ENCODE measurements at regions not wholly inside any gene's neighbourhood (a gene's known extent, or its start where the extent isn't known, plus 50 kb on each side); places are given as distances from the start of the nearest gene placed in this dataset.
"Not testable (repeated sequence)": the region's sequence is repeated elsewhere in the genome, so short reads cannot be mapped to it uniquely, and the experiment has no call there.

- Histone ChIP-seq H3K36me3 (ENCODE audit: control insufficient read depth, insufficient read depth, low read length) (no peaks in the 10 kb centered on the region), H3K9me3 (ENCODE audit: control insufficient read depth, low read length) (no peaks in the 10 kb centered on the region), H3K4me3 (ENCODE audit: extremely low read depth, insufficient read depth, low read length, poor library complexity, severe bottlenecking) (no peak overlapping the region), H3K27ac (ENCODE audit: low read depth, low read length, severe bottlenecking) (no peak overlapping the region), H3K4me1 (ENCODE audit: control insufficient read depth, insufficient read depth, low read length, poor library complexity, severe bottlenecking) (no peaks in the 10 kb centered on the region)
- WGBS, 2 experiments (ENCODE audit: insufficient coverage in 2 of 2): no CpG with 5 or more reads among the region's 1 CpG
These were observed 630.5 kb upstream of the IGFBP7 start for GRCh38 chr4:57740625-57741190.

GRCh38 chr4:57736781-57737180, 626.6 kb upstream of the IGFBP7 start:
- Histone ChIP-seq H3K4me3 (ENCODE audit: extremely low read depth, insufficient read depth, low read length, poor library complexity, severe bottlenecking) (no peak overlapping the region), H3K9me3 (ENCODE audit: control insufficient read depth, low read length) (no peaks in the 10 kb centered on the region), H3K27ac (ENCODE audit: low read depth, low read length, severe bottlenecking) (no peak overlapping the region), H3K36me3 (ENCODE audit: control insufficient read depth, insufficient read depth, low read length) (no peaks in the 10 kb centered on the region), H3K4me1 (ENCODE audit: control insufficient read depth, insufficient read depth, low read length, poor library complexity, severe bottlenecking) (no peaks in the 10 kb centered on the region)
- WGBS, 2 experiments (ENCODE audit: insufficient coverage in 2 of 2): 81 to 95% methylated on average over 2 of the region's 3 CpGs

GRCh38 chr4:57734104-57734670, 624.0 kb upstream of the IGFBP7 start:
- H3K4me3 ChIP-seq (ENCODE audit: extremely low read depth, insufficient read depth, low read length, poor library complexity, severe bottlenecking): no peak overlapping the region
- WGBS, 2 experiments (ENCODE audit: insufficient coverage in 2 of 2): 88 to 93% methylated on average over 4 of the region's 4 CpGs

GRCh38 chr4:57729775-57730570, 619.8 kb upstream of the IGFBP7 start:
- not testable (repeated sequence) for H3K27ac ChIP-seq (ENCODE audit: low read depth, low read length, severe bottlenecking); H3K4me3 ChIP-seq (ENCODE audit: extremely low read depth, insufficient read depth, low read length, poor library complexity, severe bottlenecking); H3K4me1 ChIP-seq (ENCODE audit: control insufficient read depth, insufficient read depth, low read length, poor library complexity, severe bottlenecking); H3K9me3 ChIP-seq (ENCODE audit: control insufficient read depth, low read length); H3K36me3 ChIP-seq (ENCODE audit: control insufficient read depth, insufficient read depth, low read length)
- 84 to 96% methylated on average over 21 to 28 of the region's 33 CpGs for WGBS, 2 experiments (ENCODE audit: insufficient coverage in 2 of 2)

More at GRCh38 chr4:57734104-57734670, 624.0 kb upstream of the IGFBP7 start:
- Histone ChIP-seq H3K4me1 (ENCODE audit: control insufficient read depth, insufficient read depth, low read length, poor library complexity, severe bottlenecking) (no peaks in the 10 kb centered on the region), H3K27ac (ENCODE audit: low read depth, low read length, severe bottlenecking) (no peak overlapping the region), H3K36me3 (ENCODE audit: control insufficient read depth, insufficient read depth, low read length) (no peaks in the 10 kb centered on the region), H3K9me3 (ENCODE audit: control insufficient read depth, low read length) (no peaks in the 10 kb centered on the region)

- no peak overlapping the region for H3K4me3 ChIP-seq (ENCODE audit: extremely low read depth, insufficient read depth, low read length, poor library complexity, severe bottlenecking)
- H3K36me3 ChIP-seq (ENCODE audit: control insufficient read depth, insufficient read depth, low read length): no peaks in the 10 kb centered on the region
- no peaks in the 10 kb centered on the region for H3K9me3 ChIP-seq (ENCODE audit: control insufficient read depth, low read length)
- no peak overlapping the region for H3K27ac ChIP-seq (ENCODE audit: low read depth, low read length, severe bottlenecking)
- no peaks in the 10 kb centered on the region for H3K4me1 ChIP-seq (ENCODE audit: control insufficient read depth, insufficient read depth, low read length, poor library complexity, severe bottlenecking)
- no CpG with 5 or more reads among the region's 2 CpGs for WGBS, 2 experiments (ENCODE audit: insufficient coverage in 2 of 2)
These were observed 616.0 kb upstream of the IGFBP7 start for GRCh38 chr4:57726154-57726553.

GRCh38 chr4:57719456-57719855, 609.3 kb upstream of the IGFBP7 start:
- Histone ChIP-seq H3K36me3 (ENCODE audit: control insufficient read depth, insufficient read depth, low read length) (no peaks in the 10 kb centered on the region), H3K4me3 (ENCODE audit: extremely low read depth, insufficient read depth, low read length, poor library complexity, severe bottlenecking) (no peak overlapping the region)
- 29% methylated on average over 1 of the region's 2 CpGs; no CpG with 5 or more reads in 1 of the 2 experiments for WGBS, 2 experiments (ENCODE audit: insufficient coverage in 2 of 2)

GRCh38 chr4:57714313-57714712, 604.1 kb upstream of the IGFBP7 start:
- not testable (repeated sequence) for H3K4me1 ChIP-seq (ENCODE audit: control insufficient read depth, insufficient read depth, low read length, poor library complexity, severe bottlenecking); H3K36me3 ChIP-seq (ENCODE audit: control insufficient read depth, insufficient read depth, low read length); H3K4me3 ChIP-seq (ENCODE audit: extremely low read depth, insufficient read depth, low read length, poor library complexity, severe bottlenecking); H3K27ac ChIP-seq (ENCODE audit: low read depth, low read length, severe bottlenecking); H3K9me3 ChIP-seq (ENCODE audit: control insufficient read depth, low read length)
- 92 to 95% methylated on average over 7 to 9 of the region's 10 CpGs for WGBS, 2 experiments (ENCODE audit: insufficient coverage in 2 of 2)

More at GRCh38 chr4:57719456-57719855, 609.3 kb upstream of the IGFBP7 start:
- Histone ChIP-seq H3K9me3 (ENCODE audit: control insufficient read depth, low read length) (no peaks in the 10 kb centered on the region), H3K4me1 (ENCODE audit: control insufficient read depth, insufficient read depth, low read length, poor library complexity, severe bottlenecking) (no peaks in the 10 kb centered on the region), H3K27ac (ENCODE audit: low read depth, low read length, severe bottlenecking) (no peak overlapping the region)

- Histone ChIP-seq H3K9me3 (ENCODE audit: control insufficient read depth, low read length) (no peaks in the 10 kb centered on the region), H3K4me1 (ENCODE audit: control insufficient read depth, insufficient read depth, low read length, poor library complexity, severe bottlenecking) (no peaks in the 10 kb centered on the region)
- 90 to 100% methylated on average over 1 to 2 of the region's 2 CpGs for WGBS, 2 experiments (ENCODE audit: insufficient coverage in 2 of 2)
These were observed 599.9 kb upstream of the IGFBP7 start for GRCh38 chr4:57710053-57710452.

GRCh38 chr4:57691370-57691769, 581.2 kb upstream of the IGFBP7 start:
- H3K9me3 ChIP-seq (ENCODE audit: control insufficient read depth, low read length): no peaks in the 10 kb centered on the region
- H3K36me3 ChIP-seq (ENCODE audit: control insufficient read depth, insufficient read depth, low read length): no peaks in the 10 kb centered on the region
- H3K4me3 ChIP-seq (ENCODE audit: extremely low read depth, insufficient read depth, low read length, poor library complexity, severe bottlenecking): no peak overlapping the region
- WGBS, 2 experiments (ENCODE audit: insufficient coverage in 2 of 2): no CpG with 5 or more reads among the region's 1 CpG
- no peaks in the 10 kb centered on the region for H3K4me1 ChIP-seq (ENCODE audit: control insufficient read depth, insufficient read depth, low read length, poor library complexity, severe bottlenecking)
- no peak overlapping the region for H3K27ac ChIP-seq (ENCODE audit: low read depth, low read length, severe bottlenecking)

More at GRCh38 chr4:57710053-57710452, 599.9 kb upstream of the IGFBP7 start:
- no peak overlapping the region for H3K4me3 ChIP-seq (ENCODE audit: extremely low read depth, insufficient read depth, low read length, poor library complexity, severe bottlenecking)
- H3K27ac ChIP-seq (ENCODE audit: low read depth, low read length, severe bottlenecking): no peak overlapping the region
- H3K36me3 ChIP-seq (ENCODE audit: control insufficient read depth, insufficient read depth, low read length): no peaks in the 10 kb centered on the region

GRCh38 chr4:57689693-57690205, 579.6 kb upstream of the IGFBP7 start:
- 100% methylated on average over 1 of the region's 2 CpGs; no CpG with 5 or more reads in 1 of the 2 experiments for WGBS, 2 experiments (ENCODE audit: insufficient coverage in 2 of 2)

GRCh38 chr4:57682275-57682674, 572.1 kb upstream of the IGFBP7 start:
- Histone ChIP-seq H3K9me3 (ENCODE audit: control insufficient read depth, low read length) (no peaks in the 10 kb centered on the region), H3K4me1 (ENCODE audit: control insufficient read depth, insufficient read depth, low read length, poor library complexity, severe bottlenecking) (no peaks in the 10 kb centered on the region), H3K36me3 (ENCODE audit: control insufficient read depth, insufficient read depth, low read length) (no peaks in the 10 kb centered on the region), H3K4me3 (ENCODE audit: extremely low read depth, insufficient read depth, low read length, poor library complexity, severe bottlenecking) (no peak overlapping the region), H3K27ac (ENCODE audit: low read depth, low read length, severe bottlenecking) (no peak overlapping the region)

More at GRCh38 chr4:57689693-57690205, 579.6 kb upstream of the IGFBP7 start:
- Histone ChIP-seq H3K9me3 (ENCODE audit: control insufficient read depth, low read length) (no peaks in the 10 kb centered on the region), H3K36me3 (ENCODE audit: control insufficient read depth, insufficient read depth, low read length) (no peaks in the 10 kb centered on the region), H3K4me3 (ENCODE audit: extremely low read depth, insufficient read depth, low read length, poor library complexity, severe bottlenecking) (no peak overlapping the region), H3K4me1 (ENCODE audit: control insufficient read depth, insufficient read depth, low read length, poor library complexity, severe bottlenecking) (no peaks in the 10 kb centered on the region), H3K27ac (ENCODE audit: low read depth, low read length, severe bottlenecking) (no peak overlapping the region)
